Panc1 (cell line): ENCODE measurements at regions not wholly inside any gene's neighbourhood (a gene's known extent, or its start where the extent isn't known, plus 50 kb on each side); places are given as distances from the start of the nearest gene placed in this dataset.

Experiments
- ATAC-seq: fragments of 200-7000 bp; cut with Tn5 transposase; 2 replicates; pipeline ENCODE4 v1.9.1; 2020; ENCODE audit warnings: mild to moderate bottlenecking, moderate library complexity
- BruUV-seq: library from RNA; stranded (reverse); fragments of 400-500 nt; replicated peaks from 2 replicates; lab custom pipeline; 2021; lab: Mats Ljungman, UMichigan
- CTCF ChIA-PET: fragments of 300-600 bp; sonication (Branson Sonifier 250); formaldehyde crosslinking; loops from one replicate; lab custom pipeline; 2022; ENCODE audit warnings: antibody characterized with exemption; lab: Charles Lee
- POLR2A ChIA-PET: fragments of 300-600 bp; sonication (Branson Sonifier 250); formaldehyde crosslinking; loops from one replicate; lab custom pipeline; 2022; ENCODE audit warnings: antibody characterized with exemption; lab: Charles Lee
- DNase-seq: peaks from one replicate; pipeline ENCODE4 v3.0.0-alpha.2; 2010; ENCODE audit warnings: low read depth, low spot score
- H3K27ac ChIP-seq: 2 replicates; pipeline ENCODE4 v1.5.1; 2011; ENCODE audit warnings: mild to moderate bottlenecking, low read length, inconsistent platforms
- H3K27me3 ChIP-seq: fragments of 200-500 bp; sonication (Bioruptor generic); 2 replicates; pipeline ENCODE4 v1.6.0; 2014; ENCODE audit warnings: low read length, inconsistent platforms; ENCODE audit not compliant: control insufficient read depth, insufficient read depth
- H3K36me3 ChIP-seq: fragments of 200-500 bp; sonication (Bioruptor generic); 2 replicates; pipeline ENCODE4 v1.5.1; 2014; ENCODE audit warnings: inconsistent platforms, mild to moderate bottlenecking, low read length, moderate library complexity; ENCODE audit not compliant: control insufficient read depth, insufficient read depth
- H3K4me1 ChIP-seq: 2 replicates; pipeline ENCODE4 v1.5.1; 2011; ENCODE audit warnings: inconsistent platforms, mild to moderate bottlenecking, low read length, moderate library complexity; ENCODE audit not compliant: control insufficient read depth, insufficient read depth
- H3K4me3 ChIP-seq, 2 experiments: 2 replicates each; pipeline ENCODE4 v1.5.1; 2011 to 2012; ENCODE audit warnings: low read depth in 2 of 2, low read length in 2 of 2, mild to moderate bottlenecking in 2 of 2, inconsistent platforms in 1 of 2, moderate library complexity in 1 of 2
- H3K9me3 ChIP-seq: fragments of 200-500 bp; sonication (Bioruptor generic); 2 replicates; pipeline ENCODE4 v1.5.1; 2014; ENCODE audit warnings: low read depth, mild to moderate bottlenecking, inconsistent platforms, low read length, moderate library complexity; ENCODE audit not compliant: control insufficient read depth, insufficient read depth
- POLR2AphosphoS5 ChIP-seq: IDR thresholded peaks from 2 replicates; pipeline ENCODE4 v1.6.1; 2012; ENCODE audit warnings: mild to moderate bottlenecking, low read depth, low read length, moderate library complexity
- SIN3A ChIP-seq: IDR thresholded peaks from 2 replicates; pipeline ENCODE4 v1.6.1; 2012; ENCODE audit warnings: low read depth, mild to moderate bottlenecking, low read length, moderate library complexity, borderline replicate concordance; ENCODE audit not compliant: insufficient read depth
- TCF7L2 ChIP-seq: IDR thresholded peaks from 2 replicates; pipeline ENCODE4 v1.6.1; 2011; ENCODE audit warnings: mild to moderate bottlenecking, low read depth, low read length, inconsistent platforms
- in situ Hi-C: cut with HindIII; loops from 2 replicates; pipeline ENCODE4 v1.10.0; 2016; ENCODE audit warnings: low sequenced_read_pairs, low pct_unique_long_range_greater_than_20kb
- intact Hi-C: fragments of 100-400 bp; cut with micrococcal nuclease; formaldehyde crosslinking; loops from one replicate; pipeline ENCODE4 v1.10.0; 2022; ENCODE audit not compliant: unreplicated experiment
- TF ChIP-seq, protein P1 (sequence below): fragments of 450-650 bp; IDR thresholded peaks from 2 replicates; pipeline ENCODE4 v1.5.1; 2017; ENCODE audit warnings: mild to moderate bottlenecking
- TF ChIP-seq, protein P2 (sequence below), 2 experiments: IDR thresholded peaks; 2 replicates each; pipeline ENCODE4 v1.6.1; 2011 to 2012; ENCODE audit warnings: low read depth in 2 of 2, control low read depth in 1 of 2, low read length in 1 of 2, mild to moderate bottlenecking in 1 of 2, moderate library complexity in 1 of 2; ENCODE audit not compliant: insufficient read depth in 1 of 2

DNA sequence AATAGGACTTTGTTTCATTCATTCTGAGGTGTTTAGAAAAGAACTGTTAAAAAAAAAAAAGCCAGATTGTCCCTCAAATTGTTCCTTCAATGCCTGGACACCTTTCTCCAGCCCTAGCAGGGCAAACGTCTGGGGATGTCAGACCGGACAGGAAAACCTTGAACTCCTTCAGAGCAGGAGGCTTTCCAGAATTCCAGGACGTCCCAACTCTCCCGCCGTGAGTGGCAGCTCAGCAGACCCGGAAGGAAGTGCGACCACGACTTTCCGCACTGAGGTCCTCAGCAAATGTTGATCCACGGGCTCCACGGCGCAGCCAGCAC, 139.1 kb downstream of the DLL1 start:
- no peaks in the 10 kb centered on the region for H3K27me3 ChIP-seq
- intact Hi-C loops, result no loop called here
- ATAC-seq (no peak), DNase-seq (no peak)
- peaks cover 11% of the 10 kb centered on the region for H3K4me1 ChIP-seq
- H3K4me3 ChIP-seq, result no peak overlapping the region
- BruUV-seq, result no TSS peak
- in situ Hi-C loops, result no loop called here
- TF ChIP-seq, protein P1, sequence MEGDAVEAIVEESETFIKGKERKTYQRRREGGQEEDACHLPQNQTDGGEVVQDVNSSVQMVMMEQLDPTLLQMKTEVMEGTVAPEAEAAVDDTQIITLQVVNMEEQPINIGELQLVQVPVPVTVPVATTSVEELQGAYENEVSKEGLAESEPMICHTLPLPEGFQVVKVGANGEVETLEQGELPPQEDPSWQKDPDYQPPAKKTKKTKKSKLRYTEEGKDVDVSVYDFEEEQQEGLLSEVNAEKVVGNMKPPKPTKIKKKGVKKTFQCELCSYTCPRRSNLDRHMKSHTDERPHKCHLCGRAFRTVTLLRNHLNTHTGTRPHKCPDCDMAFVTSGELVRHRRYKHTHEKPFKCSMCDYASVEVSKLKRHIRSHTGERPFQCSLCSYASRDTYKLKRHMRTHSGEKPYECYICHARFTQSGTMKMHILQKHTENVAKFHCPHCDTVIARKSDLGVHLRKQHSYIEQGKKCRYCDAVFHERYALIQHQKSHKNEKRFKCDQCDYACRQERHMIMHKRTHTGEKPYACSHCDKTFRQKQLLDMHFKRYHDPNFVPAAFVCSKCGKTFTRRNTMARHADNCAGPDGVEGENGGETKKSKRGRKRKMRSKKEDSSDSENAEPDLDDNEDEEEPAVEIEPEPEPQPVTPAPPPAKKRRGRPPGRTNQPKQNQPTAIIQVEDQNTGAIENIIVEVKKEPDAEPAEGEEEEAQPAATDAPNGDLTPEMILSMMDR, result no peak
- TF ChIP-seq, protein P2, sequence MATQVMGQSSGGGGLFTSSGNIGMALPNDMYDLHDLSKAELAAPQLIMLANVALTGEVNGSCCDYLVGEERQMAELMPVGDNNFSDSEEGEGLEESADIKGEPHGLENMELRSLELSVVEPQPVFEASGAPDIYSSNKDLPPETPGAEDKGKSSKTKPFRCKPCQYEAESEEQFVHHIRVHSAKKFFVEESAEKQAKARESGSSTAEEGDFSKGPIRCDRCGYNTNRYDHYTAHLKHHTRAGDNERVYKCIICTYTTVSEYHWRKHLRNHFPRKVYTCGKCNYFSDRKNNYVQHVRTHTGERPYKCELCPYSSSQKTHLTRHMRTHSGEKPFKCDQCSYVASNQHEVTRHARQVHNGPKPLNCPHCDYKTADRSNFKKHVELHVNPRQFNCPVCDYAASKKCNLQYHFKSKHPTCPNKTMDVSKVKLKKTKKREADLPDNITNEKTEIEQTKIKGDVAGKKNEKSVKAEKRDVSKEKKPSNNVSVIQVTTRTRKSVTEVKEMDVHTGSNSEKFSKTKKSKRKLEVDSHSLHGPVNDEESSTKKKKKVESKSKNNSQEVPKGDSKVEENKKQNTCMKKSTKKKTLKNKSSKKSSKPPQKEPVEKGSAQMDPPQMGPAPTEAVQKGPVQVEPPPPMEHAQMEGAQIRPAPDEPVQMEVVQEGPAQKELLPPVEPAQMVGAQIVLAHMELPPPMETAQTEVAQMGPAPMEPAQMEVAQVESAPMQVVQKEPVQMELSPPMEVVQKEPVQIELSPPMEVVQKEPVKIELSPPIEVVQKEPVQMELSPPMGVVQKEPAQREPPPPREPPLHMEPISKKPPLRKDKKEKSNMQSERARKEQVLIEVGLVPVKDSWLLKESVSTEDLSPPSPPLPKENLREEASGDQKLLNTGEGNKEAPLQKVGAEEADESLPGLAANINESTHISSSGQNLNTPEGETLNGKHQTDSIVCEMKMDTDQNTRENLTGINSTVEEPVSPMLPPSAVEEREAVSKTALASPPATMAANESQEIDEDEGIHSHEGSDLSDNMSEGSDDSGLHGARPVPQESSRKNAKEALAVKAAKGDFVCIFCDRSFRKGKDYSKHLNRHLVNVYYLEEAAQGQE (IDR thresholded peaks at IDR 0.05; ENCODE audit: insufficient read depth in 1 of 2, low read depth in 2 of 2, low read length in 1 of 2), result no peak
- TF ChIP-seq TCF7L2 (no peak), SIN3A (no peak), POLR2AphosphoS5 (no peak)
- no peaks in the 10 kb centered on the region for H3K36me3 ChIP-seq
- ChIA-PET POLR2A (no interaction called here), CTCF (no interaction called here)
- no peaks in the 10 kb centered on the region for H3K9me3 ChIP-seq
- no peak overlapping the region for H3K27ac ChIP-seq

DNA sequence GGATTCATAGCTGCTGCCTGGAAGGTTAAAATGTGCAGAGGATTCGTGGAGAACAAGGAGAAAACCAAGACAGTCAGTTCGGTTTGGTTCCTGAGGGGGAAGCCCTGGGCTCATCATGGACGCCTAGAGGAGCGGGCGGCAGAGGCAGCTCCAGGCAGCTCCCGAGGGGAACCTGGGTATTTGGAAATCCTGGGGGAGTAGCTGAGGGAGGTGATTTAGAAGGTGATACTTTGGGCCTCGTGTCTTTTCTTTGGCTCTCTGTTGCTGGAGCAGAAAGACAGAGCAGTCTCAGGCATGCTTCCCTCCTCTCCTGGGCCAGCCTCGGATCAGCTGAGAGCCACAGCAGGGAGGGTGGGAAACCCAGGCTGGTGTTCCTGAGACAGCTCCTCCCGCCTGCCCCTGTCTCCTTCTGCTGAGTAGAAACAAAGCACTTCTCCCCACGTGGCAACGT, 139.5 kb downstream of the DLL1 start:
- Histone ChIP-seq H3K4me1 (peaks cover 14% of the 10 kb centered on the region), H3K27ac (no peak overlapping the region), H3K36me3 (no peaks in the 10 kb centered on the region), H3K27me3 (no peaks in the 10 kb centered on the region), H3K4me3 (no peak overlapping the region), H3K9me3 (no peaks in the 10 kb centered on the region)
- ChIA-PET CTCF (interaction anchor here (1.1 kb wide), 1 partner anchor 20 kb away, joined by 4 read pairs; no protein-coding TSS in a partner anchor), POLR2A (no interaction called here)
- intact Hi-C loops (no loop called here), in situ Hi-C loops (no loop called here)
- BruUV-seq, result no TSS peak
- DNase-seq (no peak), ATAC-seq (no peak)
- TF ChIP-seq, protein P2 (IDR thresholded peaks at IDR 0.05; ENCODE audit: insufficient read depth in 1 of 2, low read depth in 2 of 2, low read length in 1 of 2), result no peak
- TF ChIP-seq TCF7L2 (no peak), SIN3A (no peak), POLR2AphosphoS5 (no peak)
- TF ChIP-seq, protein P1, result no peak
